GM23338 (cell line): ENCODE measurements at regions not wholly inside any gene's neighbourhood (a gene's known extent, or its start where the extent isn't known, plus 50 kb on each side); places are given as distances from the start of the nearest gene placed in this dataset.

Experiments used
- ATAC-seq: fragments of 200-7000 bp; cut with Tn5 transposase; 3 replicates; pipeline ENCODE4 v1.9.1; 2020
- DNase-seq: peaks from one replicate; pipeline ENCODE4 v3.0.0-alpha.2; 2015; ENCODE audit warnings: low spot score
- H2AFZ ChIP-seq: fragments of 200-600 bp; sonication (generic); 2 replicates; pipeline ENCODE4 v1.8.0; 2016; ENCODE audit warnings: antibody characterized with exemption, mild to moderate bottlenecking, moderate library complexity
- H3F3A ChIP-seq: fragments of 200-600 bp; sonication (generic); replicated peaks from 2 replicates; pipeline ENCODE4 v1.8.0; 2017; ENCODE audit warnings: antibody characterized with exemption, mixed run types, low read depth
- H3K27ac ChIP-seq: fragments of 200-600 bp; sonication (generic); 2 replicates; pipeline ENCODE4 v1.6.1; 2016; ENCODE audit warnings: low read depth
- H3K27me3 ChIP-seq: fragments of 200-600 bp; sonication (generic); 2 replicates; pipeline ENCODE4 v1.8.0; 2016; ENCODE audit warnings: mild to moderate bottlenecking, mixed run types, moderate library complexity; ENCODE audit not compliant: insufficient read depth
- H3K36me3 ChIP-seq: fragments of 200-600 bp; sonication (generic); 2 replicates; pipeline ENCODE4 v1.8.0; 2016; ENCODE audit warnings: mild to moderate bottlenecking; ENCODE audit not compliant: insufficient read depth
- H3K4me1 ChIP-seq: fragments of 200-600 bp; sonication (generic); 2 replicates; pipeline ENCODE4 v1.8.0; 2016; ENCODE audit warnings: mild to moderate bottlenecking, moderate library complexity; ENCODE audit not compliant: insufficient read depth
- H3K4me2 ChIP-seq: fragments of 200-600 bp; sonication (generic); 2 replicates; pipeline ENCODE4 v1.7.1; 2017; ENCODE audit warnings: mixed run types
- H3K4me3 ChIP-seq: fragments of 200-600 bp; sonication (generic); 2 replicates; pipeline ENCODE4 v1.6.1; 2016; ENCODE audit warnings: mixed run types
- H3K79me2 ChIP-seq: fragments of 200-600 bp; sonication (generic); replicated peaks from 2 replicates; pipeline ENCODE4 v1.8.0; 2017; ENCODE audit warnings: mild to moderate bottlenecking; ENCODE audit not compliant: insufficient read depth
- H3K9me2 ChIP-seq: fragments of 200-600 bp; sonication (generic); 2 replicates; pipeline ENCODE4 v1.8.0; 2017; ENCODE audit not compliant: insufficient read depth
- H4K20me1 ChIP-seq: fragments of 200-600 bp; sonication (generic); replicated peaks from 2 replicates; pipeline ENCODE4 v1.8.0; 2017; ENCODE audit warnings: mild to moderate bottlenecking; ENCODE audit not compliant: insufficient read depth
- H3K27ac Mint-ChIP-seq: 2 replicates; pipeline ENCODE4 v1.8.0; 2020; ENCODE audit warnings: inconsistent platforms, mild to moderate bottlenecking, moderate library complexity, mixed read lengths
- H3K27me3 Mint-ChIP-seq: 3 replicates; pipeline ENCODE4 v1.8.0; 2022; ENCODE audit warnings: low read depth, mild to moderate bottlenecking, moderate library complexity, mixed read lengths, inconsistent platforms; ENCODE audit not compliant: insufficient read depth, poor library complexity
- H3K36me3 Mint-ChIP-seq: 3 replicates; pipeline ENCODE4 v1.8.0; 2021; ENCODE audit warnings: low read depth, mild to moderate bottlenecking, inconsistent platforms, moderate library complexity, mixed read lengths
- H3K4me1 Mint-ChIP-seq: 3 replicates; pipeline ENCODE4 v1.8.0; 2020; ENCODE audit warnings: mild to moderate bottlenecking, inconsistent platforms, mixed read lengths
- H3K4me3 Mint-ChIP-seq: 3 replicates; pipeline ENCODE4 v1.8.0; 2021; ENCODE audit warnings: moderate library complexity, mild to moderate bottlenecking, inconsistent platforms, mixed read lengths
- H3K9me3 Mint-ChIP-seq: 3 replicates; pipeline ENCODE4 v1.8.0; 2020; ENCODE audit warnings: moderate library complexity, mild to moderate bottlenecking, inconsistent platforms, mixed read lengths
- CREB1 ChIP-seq: fragments of 250-450 bp; sonication (Bioruptor Pico); IDR thresholded peaks from 2 replicates; pipeline ENCODE4 v1.5.0; 2020; ENCODE audit warnings: low read depth, mild to moderate bottlenecking, moderate library complexity
- CTCF ChIP-seq, 2 experiments: fragments of 200-600 bp in 1 of 2; sonication (generic) in 1 of 2; conservative IDR thresholded peaks; 2 replicates each; pipeline versions ENCODE4 v1.5.1 to v1.6.1; 2016 to 2017; ENCODE audit warnings: antibody characterized with exemption in 2 of 2, low read depth in 2 of 2, mild to moderate bottlenecking in 2 of 2, moderate library complexity in 1 of 2
- ETS1 ChIP-seq: IDR thresholded peaks from 2 replicates; pipeline ENCODE4 v1.6.1; 2016; ENCODE audit warnings: antibody characterized with exemption
- JUNB ChIP-seq: IDR thresholded peaks from one replicate; pipeline ENCODE4 v1.6.1; 2016; ENCODE audit warnings: antibody characterized with exemption; ENCODE audit not compliant: unreplicated experiment
- POLR2AphosphoS5 ChIP-seq: IDR thresholded peaks from 2 replicates; pipeline ENCODE4 v1.6.1; 2016; ENCODE audit warnings: antibody characterized with exemption, low read depth
- REST ChIP-seq: IDR thresholded peaks from one replicate; pipeline ENCODE4 v1.6.1; 2018; ENCODE audit warnings: antibody characterized with exemption; ENCODE audit not compliant: unreplicated experiment
- STAT1 ChIP-seq: IDR thresholded peaks from one replicate; pipeline ENCODE4 v1.6.1; 2016; ENCODE audit warnings: antibody characterized with exemption; ENCODE audit not compliant: unreplicated experiment
- ZNF331 ChIP-seq: fragments of 250-450 bp; sonication (Bioruptor Pico); IDR thresholded peaks from 2 replicates; pipeline ENCODE4 v1.5.0; 2020; ENCODE audit warnings: low read depth, mild to moderate bottlenecking, moderate library complexity
- ZNF462 ChIP-seq: fragments of 250-450 bp; sonication (Bioruptor Pico); IDR thresholded peaks from 2 replicates; pipeline ENCODE4 v1.5.0; 2020; ENCODE audit warnings: mild to moderate bottlenecking, moderate library complexity

GRCh38 chr4:133524369-133524768 lies 375.3 kb downstream of the PCDH10 start:
- Histone ChIP-seq H3F3A (no peaks in the 10 kb centered on the region), H3K27me3 (no peaks in the 10 kb centered on the region), H3K4me3 (no peak overlapping the region), H2AFZ (no peak overlapping the region), H3K4me2 (no peak overlapping the region), H4K20me1 (no peaks in the 10 kb centered on the region), H3K79me2 (no peaks in the 10 kb centered on the region), H3K9me2 (no peaks in the 10 kb centered on the region), H3K4me1 (no peaks in the 10 kb centered on the region), H3K27ac (no peak overlapping the region), H3K36me3 (no peaks in the 10 kb centered on the region)
- Mint-ChIP-seq H3K27ac (no peak overlapping the region), H3K4me1 (no peaks in the 10 kb centered on the region), H3K9me3 (no peaks in the 10 kb centered on the region), H3K36me3 (no peaks in the 10 kb centered on the region), H3K27me3 (no peaks in the 10 kb centered on the region), H3K4me3 (no peak overlapping the region)
- ATAC-seq (no peak), DNase-seq (no peak)
- TF ChIP-seq JUNB: no peak
- no peak for TF ChIP-seq STAT1
- TF ChIP-seq ETS1: no peak
- TF ChIP-seq POLR2AphosphoS5: no peak
- TF ChIP-seq REST: no peak
- TF ChIP-seq ZNF331 (CRISPR knock-in tag): no peak
- no peak for TF ChIP-seq CTCF (conservative IDR thresholded peaks at IDR 0.05; ENCODE audit: low read depth in 2 of 2)
- TF ChIP-seq ZNF462 (CRISPR knock-in tag): no peak
- no peak for TF ChIP-seq CREB1 (CRISPR knock-in tag)
